GM12872 (cell line): ENCODE measurements at regions not wholly inside any gene's neighbourhood (a gene's known extent, or its start where the extent isn't known, plus 50 kb on each side); places are given as distances from the start of the nearest gene placed in this dataset.

Experiments
- TF ChIP-seq, protein P1 (sequence below): IDR thresholded peaks from 3 replicates; pipeline ENCODE4 v1.5.1; 2011; ENCODE audit warnings: low read depth, mild to moderate bottlenecking, low read length, moderate library complexity; ENCODE audit not compliant: insufficient read depth

DNA sequence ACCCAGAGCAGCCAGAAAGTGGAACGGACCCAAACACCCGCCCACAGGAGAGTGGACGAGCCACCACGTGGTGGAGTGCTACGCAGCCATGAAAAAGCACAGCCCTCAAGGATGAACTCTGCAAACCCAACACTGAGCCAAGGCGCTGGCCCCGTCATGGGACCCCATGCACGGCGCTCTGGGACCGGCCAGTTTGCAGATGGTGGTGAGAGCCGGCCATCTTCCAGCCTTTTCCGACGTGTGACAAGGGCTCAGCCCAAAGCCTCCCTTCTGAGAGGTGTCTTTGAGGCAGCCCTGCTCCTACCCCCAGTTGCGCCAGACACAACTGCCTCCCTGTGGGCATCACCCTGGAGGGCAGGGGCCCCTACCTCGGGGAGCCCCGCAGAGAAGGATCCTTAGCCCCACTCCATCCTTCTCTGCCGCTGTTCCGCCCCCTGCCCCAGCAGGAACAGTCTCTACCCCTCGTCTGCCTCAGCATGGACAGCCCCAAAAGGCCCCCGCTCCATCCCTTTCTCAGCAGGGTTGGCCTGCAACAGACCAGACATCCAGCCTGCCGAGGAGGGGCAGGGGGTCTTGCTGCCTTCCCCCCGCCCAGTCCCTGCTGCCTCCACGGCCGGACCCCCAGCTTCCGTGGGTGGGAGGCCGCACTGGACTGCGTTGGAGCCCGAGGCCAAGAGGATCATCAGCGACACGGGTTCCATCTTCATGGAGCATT, 75.7 kb downstream of the MICALL2 start:
- TF ChIP-seq, protein P1, sequence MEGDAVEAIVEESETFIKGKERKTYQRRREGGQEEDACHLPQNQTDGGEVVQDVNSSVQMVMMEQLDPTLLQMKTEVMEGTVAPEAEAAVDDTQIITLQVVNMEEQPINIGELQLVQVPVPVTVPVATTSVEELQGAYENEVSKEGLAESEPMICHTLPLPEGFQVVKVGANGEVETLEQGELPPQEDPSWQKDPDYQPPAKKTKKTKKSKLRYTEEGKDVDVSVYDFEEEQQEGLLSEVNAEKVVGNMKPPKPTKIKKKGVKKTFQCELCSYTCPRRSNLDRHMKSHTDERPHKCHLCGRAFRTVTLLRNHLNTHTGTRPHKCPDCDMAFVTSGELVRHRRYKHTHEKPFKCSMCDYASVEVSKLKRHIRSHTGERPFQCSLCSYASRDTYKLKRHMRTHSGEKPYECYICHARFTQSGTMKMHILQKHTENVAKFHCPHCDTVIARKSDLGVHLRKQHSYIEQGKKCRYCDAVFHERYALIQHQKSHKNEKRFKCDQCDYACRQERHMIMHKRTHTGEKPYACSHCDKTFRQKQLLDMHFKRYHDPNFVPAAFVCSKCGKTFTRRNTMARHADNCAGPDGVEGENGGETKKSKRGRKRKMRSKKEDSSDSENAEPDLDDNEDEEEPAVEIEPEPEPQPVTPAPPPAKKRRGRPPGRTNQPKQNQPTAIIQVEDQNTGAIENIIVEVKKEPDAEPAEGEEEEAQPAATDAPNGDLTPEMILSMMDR, result no peak

DNA sequence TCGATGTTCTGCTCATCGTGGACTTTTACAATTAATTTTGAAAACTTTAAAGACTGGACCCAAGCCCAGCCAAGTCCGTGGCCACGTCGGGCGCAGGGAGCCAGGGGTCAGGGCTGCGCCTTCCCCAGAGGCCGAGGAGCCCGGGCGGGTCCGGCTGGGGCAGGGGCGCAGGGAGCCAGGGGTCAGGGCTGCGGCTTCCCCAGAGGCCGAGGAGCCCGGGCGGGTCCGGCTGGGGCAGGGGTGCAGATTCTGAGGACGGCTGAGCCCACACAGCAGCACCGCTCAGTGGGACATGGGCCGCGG, 75.2 kb downstream of the MICALL2 start:
- TF ChIP-seq, protein P1, result no peak
